Spleen (tissue), 7 donors: ENCODE measurements at regions not wholly inside any gene's neighbourhood (a gene's known extent, or its start where the extent isn't known, plus 50 kb on each side); places are given as distances from the start of the nearest gene placed in this dataset.

Experiments
- POLR2A ChIP-seq, 3 donors: fragments of 450-650 bp; IDR thresholded peaks; one replicate each; pipeline ENCODE4 v1.5.1; 2017; ENCODE audit warnings: antibody characterized with exemption in 3 of 3, mild to moderate bottlenecking in 1 of 3
- TF ChIP-seq, protein P1 (sequence below), 11 experiments: fragments of 200-600 bp in 7 of 11; fragments of 450-650 bp in 4 of 11; sonication (generic) in 4 of 11; IDR thresholded peaks in 8 of 11; conservative IDR thresholded peaks in 3 of 11; 1 replicate in 7 of 11; 2 replicates in 4 of 11; pipeline versions ENCODE4 v1.4.0 to v1.8.0; 2016 to 2021; ENCODE audit warnings: antibody characterized with exemption in 11 of 11, inconsistent platforms in 4 of 11, mild to moderate bottlenecking in 1 of 11
- donor health status: DM: no; HTN: no; CAD: no; lungs with moderate emphysema.
- donor health status: DM: no; HTN: no; CAD: no.
- donor health status: DM: no; HTN: no; CAD: no.

DNA sequence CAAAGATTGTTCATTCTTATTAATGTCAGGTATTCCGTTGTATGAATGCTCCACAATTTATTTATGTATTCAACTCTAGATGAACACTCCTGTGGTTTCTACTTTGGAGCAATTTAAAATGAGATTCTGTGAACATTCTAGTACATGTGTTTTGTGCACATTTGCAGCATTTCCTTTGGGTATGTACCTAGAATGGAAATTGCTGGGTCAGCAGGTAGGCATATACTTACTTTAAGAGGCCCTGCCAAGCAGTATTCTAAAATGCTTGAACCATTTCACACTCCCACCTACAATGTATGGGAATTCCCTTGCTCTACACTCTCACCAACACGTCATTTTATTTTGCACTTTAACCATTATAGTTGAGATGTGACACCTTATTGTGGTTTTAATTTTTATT lies 59.4 kb upstream of the MAGEB2 start:
- TF ChIP-seq, protein P1, sequence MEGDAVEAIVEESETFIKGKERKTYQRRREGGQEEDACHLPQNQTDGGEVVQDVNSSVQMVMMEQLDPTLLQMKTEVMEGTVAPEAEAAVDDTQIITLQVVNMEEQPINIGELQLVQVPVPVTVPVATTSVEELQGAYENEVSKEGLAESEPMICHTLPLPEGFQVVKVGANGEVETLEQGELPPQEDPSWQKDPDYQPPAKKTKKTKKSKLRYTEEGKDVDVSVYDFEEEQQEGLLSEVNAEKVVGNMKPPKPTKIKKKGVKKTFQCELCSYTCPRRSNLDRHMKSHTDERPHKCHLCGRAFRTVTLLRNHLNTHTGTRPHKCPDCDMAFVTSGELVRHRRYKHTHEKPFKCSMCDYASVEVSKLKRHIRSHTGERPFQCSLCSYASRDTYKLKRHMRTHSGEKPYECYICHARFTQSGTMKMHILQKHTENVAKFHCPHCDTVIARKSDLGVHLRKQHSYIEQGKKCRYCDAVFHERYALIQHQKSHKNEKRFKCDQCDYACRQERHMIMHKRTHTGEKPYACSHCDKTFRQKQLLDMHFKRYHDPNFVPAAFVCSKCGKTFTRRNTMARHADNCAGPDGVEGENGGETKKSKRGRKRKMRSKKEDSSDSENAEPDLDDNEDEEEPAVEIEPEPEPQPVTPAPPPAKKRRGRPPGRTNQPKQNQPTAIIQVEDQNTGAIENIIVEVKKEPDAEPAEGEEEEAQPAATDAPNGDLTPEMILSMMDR (IDR thresholded peaks at IDR 0.05 in 8 of 11, conservative IDR thresholded peaks at IDR 0.05 in 3 of 11): no peak
- no peak for TF ChIP-seq POLR2A (IDR thresholded peaks at IDR 0.05)
